ENCODE measurements at regions not wholly inside any gene's neighbourhood (a gene's known extent, or its start where the extent isn't known, plus 50 kb on each side); places are given as distances from the start of the nearest gene placed in this dataset.

GRCh38 chr2:154587739-154588138 is 110.8 kb upstream of the KCNJ3 start:
- BruUV-seq (replicated peaks), result no TSS peak
- TF ChIP-seq, protein P1, sequence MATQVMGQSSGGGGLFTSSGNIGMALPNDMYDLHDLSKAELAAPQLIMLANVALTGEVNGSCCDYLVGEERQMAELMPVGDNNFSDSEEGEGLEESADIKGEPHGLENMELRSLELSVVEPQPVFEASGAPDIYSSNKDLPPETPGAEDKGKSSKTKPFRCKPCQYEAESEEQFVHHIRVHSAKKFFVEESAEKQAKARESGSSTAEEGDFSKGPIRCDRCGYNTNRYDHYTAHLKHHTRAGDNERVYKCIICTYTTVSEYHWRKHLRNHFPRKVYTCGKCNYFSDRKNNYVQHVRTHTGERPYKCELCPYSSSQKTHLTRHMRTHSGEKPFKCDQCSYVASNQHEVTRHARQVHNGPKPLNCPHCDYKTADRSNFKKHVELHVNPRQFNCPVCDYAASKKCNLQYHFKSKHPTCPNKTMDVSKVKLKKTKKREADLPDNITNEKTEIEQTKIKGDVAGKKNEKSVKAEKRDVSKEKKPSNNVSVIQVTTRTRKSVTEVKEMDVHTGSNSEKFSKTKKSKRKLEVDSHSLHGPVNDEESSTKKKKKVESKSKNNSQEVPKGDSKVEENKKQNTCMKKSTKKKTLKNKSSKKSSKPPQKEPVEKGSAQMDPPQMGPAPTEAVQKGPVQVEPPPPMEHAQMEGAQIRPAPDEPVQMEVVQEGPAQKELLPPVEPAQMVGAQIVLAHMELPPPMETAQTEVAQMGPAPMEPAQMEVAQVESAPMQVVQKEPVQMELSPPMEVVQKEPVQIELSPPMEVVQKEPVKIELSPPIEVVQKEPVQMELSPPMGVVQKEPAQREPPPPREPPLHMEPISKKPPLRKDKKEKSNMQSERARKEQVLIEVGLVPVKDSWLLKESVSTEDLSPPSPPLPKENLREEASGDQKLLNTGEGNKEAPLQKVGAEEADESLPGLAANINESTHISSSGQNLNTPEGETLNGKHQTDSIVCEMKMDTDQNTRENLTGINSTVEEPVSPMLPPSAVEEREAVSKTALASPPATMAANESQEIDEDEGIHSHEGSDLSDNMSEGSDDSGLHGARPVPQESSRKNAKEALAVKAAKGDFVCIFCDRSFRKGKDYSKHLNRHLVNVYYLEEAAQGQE (IDR thresholded peaks at IDR 0.05; ENCODE audit: insufficient read depth in 1 of 2, low read depth in 2 of 2, low read length in 1 of 2), result no peak
- TF ChIP-seq POLR2AphosphoS5 (IDR thresholded peaks at IDR 0.05; ENCODE audit: low read depth, low read length) (no peak), TCF7L2 (IDR thresholded peaks at IDR 0.05; ENCODE audit: low read depth, low read length) (no peak), SIN3A (IDR thresholded peaks at IDR 0.05; ENCODE audit: borderline replicate concordance, insufficient read depth, low read depth, low read length) (no peak)
- TF ChIP-seq, protein P2, sequence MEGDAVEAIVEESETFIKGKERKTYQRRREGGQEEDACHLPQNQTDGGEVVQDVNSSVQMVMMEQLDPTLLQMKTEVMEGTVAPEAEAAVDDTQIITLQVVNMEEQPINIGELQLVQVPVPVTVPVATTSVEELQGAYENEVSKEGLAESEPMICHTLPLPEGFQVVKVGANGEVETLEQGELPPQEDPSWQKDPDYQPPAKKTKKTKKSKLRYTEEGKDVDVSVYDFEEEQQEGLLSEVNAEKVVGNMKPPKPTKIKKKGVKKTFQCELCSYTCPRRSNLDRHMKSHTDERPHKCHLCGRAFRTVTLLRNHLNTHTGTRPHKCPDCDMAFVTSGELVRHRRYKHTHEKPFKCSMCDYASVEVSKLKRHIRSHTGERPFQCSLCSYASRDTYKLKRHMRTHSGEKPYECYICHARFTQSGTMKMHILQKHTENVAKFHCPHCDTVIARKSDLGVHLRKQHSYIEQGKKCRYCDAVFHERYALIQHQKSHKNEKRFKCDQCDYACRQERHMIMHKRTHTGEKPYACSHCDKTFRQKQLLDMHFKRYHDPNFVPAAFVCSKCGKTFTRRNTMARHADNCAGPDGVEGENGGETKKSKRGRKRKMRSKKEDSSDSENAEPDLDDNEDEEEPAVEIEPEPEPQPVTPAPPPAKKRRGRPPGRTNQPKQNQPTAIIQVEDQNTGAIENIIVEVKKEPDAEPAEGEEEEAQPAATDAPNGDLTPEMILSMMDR (IDR thresholded peaks at IDR 0.05), result no peak
- in situ Hi-C loops (cut with HindIII; ENCODE audit: low pct_unique_long_range_greater_than_20kb, low sequenced_read_pairs), result no loop called here
- no peaks in the 10 kb centered on the region for H3K36me3 ChIP-seq (ENCODE audit: control insufficient read depth, insufficient read depth, low read length)
- intact Hi-C loops (cut with micrococcal nuclease; ENCODE audit: unreplicated experiment), result no loop called here
- POLR2A ChIA-PET, result no interaction called here
- H3K27me3 ChIP-seq (ENCODE audit: control insufficient read depth, insufficient read depth, low read length), result no peaks in the 10 kb centered on the region
- no peak overlapping the region for H3K4me3 ChIP-seq (ENCODE audit: low read depth in 2 of 2, low read length in 2 of 2)
- H3K27ac ChIP-seq (ENCODE audit: low read length), result no peak overlapping the region
- H3K9me3 ChIP-seq (ENCODE audit: control insufficient read depth, insufficient read depth, low read depth, low read length), result no peaks in the 10 kb centered on the region
- no peak for DNase-seq (ENCODE audit: low read depth, low spot score)
- CTCF ChIA-PET, result no interaction called here
- ATAC-seq, result no peak
- H3K4me1 ChIP-seq (ENCODE audit: control insufficient read depth, insufficient read depth, low read length), result no peaks in the 10 kb centered on the region

- ATAC-seq (no peak), DNase-seq (ENCODE audit: low read depth, low spot score) (no peak)
- TF ChIP-seq POLR2AphosphoS5 (IDR thresholded peaks at IDR 0.05; ENCODE audit: low read depth, low read length) (no peak), SIN3A (IDR thresholded peaks at IDR 0.05; ENCODE audit: borderline replicate concordance, insufficient read depth, low read depth, low read length) (no peak), TCF7L2 (IDR thresholded peaks at IDR 0.05; ENCODE audit: low read depth, low read length) (no peak)
- TF ChIP-seq, protein P2 (IDR thresholded peaks at IDR 0.05), result no peak
- TF ChIP-seq, protein P1 (IDR thresholded peaks at IDR 0.05; ENCODE audit: insufficient read depth in 1 of 2, low read depth in 2 of 2, low read length in 1 of 2), result no peak
- H3K4me1 ChIP-seq (ENCODE audit: control insufficient read depth, insufficient read depth, low read length), result no peaks in the 10 kb centered on the region
- in situ Hi-C loops (cut with HindIII; ENCODE audit: low pct_unique_long_range_greater_than_20kb, low sequenced_read_pairs), result no loop called here
- ChIA-PET POLR2A (no interaction called here), CTCF (no interaction called here)
- intact Hi-C loops (cut with micrococcal nuclease; ENCODE audit: unreplicated experiment), result no loop called here
- H3K4me3 ChIP-seq (ENCODE audit: low read depth in 2 of 2, low read length in 2 of 2), result no peak overlapping the region
- H3K9me3 ChIP-seq (ENCODE audit: control insufficient read depth, insufficient read depth, low read depth, low read length), result no peaks in the 10 kb centered on the region
- no peak overlapping the region for H3K27ac ChIP-seq (ENCODE audit: low read length)
- BruUV-seq (replicated peaks), result no TSS peak
- no peaks in the 10 kb centered on the region for H3K36me3 ChIP-seq (ENCODE audit: control insufficient read depth, insufficient read depth, low read length)
- no peaks in the 10 kb centered on the region for H3K27me3 ChIP-seq (ENCODE audit: control insufficient read depth, insufficient read depth, low read length)
These were observed 109.7 kb upstream of the KCNJ3 start for GRCh38 chr2:154588838-154589237.

Measured in Panc1 (cell line).